ENCODE measurements at regions not wholly inside any gene's neighbourhood (a gene's known extent, or its start where the extent isn't known, plus 50 kb on each side); places are given as distances from the start of the nearest gene placed in this dataset. TPM values are rescaled to one million over a fixed set of nuclear protein-coding genes. Genes with fewer than 3 reads are reported as not detected.

GRCh38 chr2:216745453-216745852 lies 50.1 kb upstream of the IGFBP5 start:
- no peak overlapping the region for H3K4me2 ChIP-seq (ENCODE audit: low read depth, low read length, poor library complexity, severe bottlenecking)
- no peak overlapping the region for H3K4me3 ChIP-seq (ENCODE audit: low read length)
- H3K9ac ChIP-seq (ENCODE audit: low read length), result no peak overlapping the region
- no peak for DNase-seq
- H3K36me3 ChIP-seq (ENCODE audit: insufficient read depth, low read length), result no peaks in the 10 kb centered on the region
- no peaks in the 10 kb centered on the region for H3K27me3 ChIP-seq (ENCODE audit: low read length)
- no peak overlapping the region for H3K27ac ChIP-seq (ENCODE audit: low read length)
- no peaks in the 10 kb centered on the region for H3K79me2 ChIP-seq (ENCODE audit: low read length)
- H4K20me1 ChIP-seq (ENCODE audit: insufficient read depth, low read depth, low read length), result no peaks in the 10 kb centered on the region
- H2AFZ ChIP-seq (ENCODE audit: low read length), result no peak overlapping the region
- H3K4me1 ChIP-seq (ENCODE audit: low read length), result no peaks in the 10 kb centered on the region
- no peaks in the 10 kb centered on the region for H3K9me3 ChIP-seq (ENCODE audit: low read length)
- no peaks in the 10 kb centered on the region; the same call in 1 of the 2 replicates for H3K9me2 ChIP-seq (replicated peaks; ENCODE audit: insufficient read depth, low read length)

Small RNA genes lying in the stretch of these regions (small RNA-seq; reads per million reads assigned to genes)
- gene RNA5SP120, result not detected
